Medulla oblongata (tissue), 1 donor: ENCODE measurements at regions not wholly inside any gene's neighbourhood (a gene's known extent, or its start where the extent isn't known, plus 50 kb on each side); places are given as distances from the start of the nearest gene placed in this dataset.

Experiments used
- DNase-seq: peaks from one replicate; pipeline ENCODE4 v3.0.0-alpha.2; 2015; ENCODE audit errors: extremely low spot score

GRCh38 chr2:5236249-5236648 lies 455.9 kb upstream of the SOX11 start:
- DNase-seq: peak; percentile 49

GRCh38 chr2:5242751-5243150 lies 449.4 kb upstream of the SOX11 start:
- no peak for DNase-seq

DNA sequence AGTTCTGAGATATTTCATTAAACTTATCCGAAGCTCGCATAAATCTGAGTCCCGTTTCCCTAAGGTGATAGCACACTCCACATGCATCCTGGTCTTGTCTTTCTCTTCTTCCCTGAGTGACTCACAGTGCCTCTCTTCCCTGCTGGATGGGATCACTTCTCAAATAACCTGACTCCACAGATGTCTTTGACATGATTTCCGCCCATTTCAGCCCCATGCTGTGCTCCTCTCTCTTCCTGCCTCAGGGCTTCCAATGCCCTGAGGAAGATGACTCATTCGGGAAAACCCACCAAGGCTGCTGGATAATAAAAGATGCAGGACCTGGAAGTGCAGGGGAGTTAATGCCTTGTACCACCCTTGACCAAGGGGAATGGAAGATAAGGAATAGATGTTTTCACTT lies 441.7 kb upstream of the SOX11 start:
- DNase-seq: no peak

GRCh38 chr2:5253263-5253662 lies 438.9 kb upstream of the SOX11 start:
- no peak for DNase-seq

DNA sequence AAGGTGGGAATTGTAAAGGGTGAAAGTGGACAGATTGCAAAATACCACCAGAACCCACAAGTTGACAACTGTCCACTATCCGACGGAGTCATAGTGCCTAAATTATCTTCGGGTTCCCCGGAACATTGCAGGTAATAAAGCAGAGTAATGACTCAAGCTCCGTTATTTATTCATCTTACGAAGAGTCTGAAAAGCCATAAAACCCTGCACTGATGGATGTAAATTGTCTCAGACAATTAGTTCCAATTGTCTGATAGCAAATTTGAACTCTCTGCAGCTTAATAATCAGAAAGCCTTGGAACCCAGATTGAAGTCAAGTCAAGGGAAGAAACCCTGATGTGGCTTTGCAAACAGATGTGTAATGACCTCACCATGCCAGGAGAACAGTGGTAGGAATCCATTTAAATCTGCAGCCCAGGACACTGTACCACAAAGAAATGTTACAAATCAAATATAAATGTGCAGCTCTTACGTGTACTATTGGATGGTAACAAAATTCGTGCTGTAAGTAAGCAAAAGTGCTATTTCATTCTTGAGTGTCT lies 437.3 kb upstream of the SOX11 start:
- no peak for DNase-seq

GRCh38 chr2:5263291-5263690 lies 428.9 kb upstream of the SOX11 start:
- no peak for DNase-seq

DNA sequence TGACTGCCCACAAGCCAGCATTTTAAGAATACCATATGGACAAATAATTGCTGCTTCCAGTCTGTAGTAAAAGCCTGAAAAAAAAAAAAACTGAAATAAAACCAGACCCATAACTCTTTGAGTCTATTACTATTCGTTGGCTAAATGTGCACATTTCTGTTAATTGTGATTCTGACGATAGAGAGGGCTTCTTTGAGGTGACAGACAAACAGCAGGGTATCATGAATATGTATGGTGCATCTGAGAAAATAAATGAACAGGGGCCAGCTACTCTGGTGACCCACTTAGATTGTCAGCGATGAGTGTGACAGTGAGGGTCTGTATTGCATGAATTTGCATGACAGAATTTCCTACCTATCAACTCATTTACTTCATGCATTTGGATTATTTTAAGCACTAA lies 427.8 kb upstream of the SOX11 start:
- DNase-seq: no peak

- no peak for DNase-seq
Measured at GRCh38 chr2:5285061-5285460, 407.1 kb upstream of the SOX11 start.

DNA sequence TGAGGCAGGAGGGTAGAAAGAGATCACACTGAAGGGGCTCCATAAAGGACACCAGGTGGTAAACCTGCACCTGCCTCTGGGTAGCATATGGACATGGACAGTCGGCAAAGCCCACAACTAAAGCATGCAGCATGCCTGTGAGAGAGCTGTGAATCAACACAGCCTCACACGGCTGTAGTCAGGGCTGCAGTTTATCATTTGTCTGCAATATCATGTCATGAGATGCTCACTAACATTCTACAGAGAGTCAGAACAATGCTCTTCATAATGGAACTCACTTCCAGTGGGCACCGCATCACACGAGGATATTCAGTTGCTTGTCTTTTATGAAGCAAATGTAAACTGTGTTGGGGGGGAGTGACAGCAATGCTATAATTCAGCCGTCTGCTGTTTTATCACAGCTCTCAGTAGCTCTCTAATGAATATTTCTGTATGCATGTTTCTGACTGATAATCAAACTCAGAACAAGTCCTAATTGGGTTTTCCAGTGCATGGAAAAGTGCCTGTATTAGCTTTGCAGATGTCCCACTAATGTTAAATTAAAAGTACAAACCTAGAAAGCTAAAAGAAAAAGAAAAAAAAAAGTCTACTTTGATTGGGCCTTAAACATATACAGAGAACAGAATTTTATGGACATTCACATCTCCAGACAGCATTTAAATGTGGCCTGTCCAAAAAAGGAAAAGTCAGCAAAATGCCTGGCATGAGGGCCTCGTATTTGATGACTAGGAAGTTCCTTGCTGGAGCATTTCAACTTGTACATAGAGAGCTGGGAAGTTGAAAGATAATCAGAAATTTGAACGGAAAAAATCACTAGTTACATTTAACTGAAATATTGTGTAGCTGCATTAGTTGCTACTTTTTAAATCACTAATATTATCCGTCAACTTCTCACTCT lies 406.1 kb upstream of the SOX11 start:
- DNase-seq: no peak

GRCh38 chr2:5287558-5288334 lies 404.4 kb upstream of the SOX11 start:
- peak; percentile 17 for DNase-seq

DNA sequence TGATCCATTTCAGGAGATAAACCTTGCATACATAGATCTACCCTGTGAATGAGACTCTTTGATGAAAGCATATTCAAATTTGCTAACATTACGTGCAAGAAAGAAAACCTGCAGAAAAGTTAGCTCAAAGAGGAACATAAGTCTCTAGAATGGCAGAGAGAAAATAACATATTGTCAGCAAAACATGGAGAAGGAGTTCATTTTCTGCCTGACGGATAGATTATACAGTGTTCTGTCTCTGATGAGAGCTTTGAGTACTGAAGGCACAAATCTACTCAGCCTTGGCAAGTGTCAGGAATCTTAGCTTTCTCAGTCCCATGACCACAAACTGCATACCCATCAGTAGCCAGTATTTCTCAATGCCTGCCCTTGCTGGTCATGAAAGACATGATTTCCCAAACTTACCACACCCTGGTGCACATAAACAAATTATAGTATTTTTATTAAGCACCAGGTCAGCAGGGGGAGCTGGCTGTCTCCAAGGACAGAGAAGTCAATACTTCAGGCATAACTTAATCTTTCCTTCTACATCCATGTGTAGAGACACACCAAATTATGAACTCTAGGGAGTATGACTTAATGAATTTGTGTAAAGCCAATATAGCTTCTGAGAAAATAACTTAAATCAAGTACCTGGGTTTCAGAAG lies 401.2 kb upstream of the SOX11 start:
- DNase-seq: peak; percentile 3

GRCh38 chr2:5304640-5305039 lies 387.5 kb upstream of the SOX11 start:
- no peak for DNase-seq

GRCh38 chr2:5315041-5315440 lies 377.1 kb upstream of the SOX11 start:
- no peak for DNase-seq

- DNase-seq: no peak
Measured at GRCh38 chr2:5315512-5315911, 376.7 kb upstream of the SOX11 start.

DNA sequence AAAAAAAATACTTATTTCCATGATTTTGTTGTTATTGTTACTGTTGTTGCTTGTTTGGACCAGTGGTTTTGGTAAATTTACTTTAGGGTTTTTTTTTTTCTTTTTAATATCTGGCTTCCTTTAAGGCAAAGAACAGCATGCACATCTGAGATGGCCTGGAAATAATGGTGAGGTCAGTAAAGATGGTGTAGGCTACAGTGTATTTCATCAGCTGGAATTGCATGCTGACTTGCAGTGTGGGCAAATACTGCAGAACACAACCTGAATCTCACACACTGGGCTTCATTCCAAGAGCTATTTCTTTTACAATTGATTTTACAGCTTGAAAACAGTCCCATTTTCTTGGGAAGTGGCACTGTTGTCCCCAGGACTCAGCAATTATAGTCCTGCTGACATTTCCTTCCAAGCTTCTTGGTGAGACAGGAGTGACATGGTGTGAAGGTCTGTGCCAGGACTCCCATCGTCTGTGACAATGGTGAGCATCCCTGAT lies 376.1 kb upstream of the SOX11 start:
- no peak for DNase-seq

DNA sequence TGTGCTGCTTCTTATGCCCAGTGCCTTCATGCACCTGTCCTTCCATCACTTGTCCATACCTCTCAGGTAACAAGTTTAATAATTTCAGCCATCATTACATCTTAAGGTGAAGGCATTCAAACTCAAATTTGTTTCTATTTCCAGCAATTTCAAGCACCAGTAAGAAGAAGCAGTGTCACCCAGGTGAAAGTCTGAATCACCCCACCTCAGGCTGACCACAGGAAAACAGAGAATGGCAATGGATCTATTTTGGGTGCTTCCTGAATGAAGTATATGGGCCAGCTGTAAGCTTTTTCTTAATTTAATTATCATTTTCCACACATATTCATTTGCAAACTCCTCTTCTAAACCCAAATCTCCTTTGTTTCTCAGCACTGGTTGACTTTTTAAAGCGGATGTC lies 372.7 kb upstream of the SOX11 start:
- no peak for DNase-seq

- no peak for DNase-seq
Measured at GRCh38 chr2:5322396-5322795, 369.8 kb upstream of the SOX11 start.

- no peak for DNase-seq
Measured at GRCh38 chr2:5325523-5325922, 366.7 kb upstream of the SOX11 start.

DNA sequence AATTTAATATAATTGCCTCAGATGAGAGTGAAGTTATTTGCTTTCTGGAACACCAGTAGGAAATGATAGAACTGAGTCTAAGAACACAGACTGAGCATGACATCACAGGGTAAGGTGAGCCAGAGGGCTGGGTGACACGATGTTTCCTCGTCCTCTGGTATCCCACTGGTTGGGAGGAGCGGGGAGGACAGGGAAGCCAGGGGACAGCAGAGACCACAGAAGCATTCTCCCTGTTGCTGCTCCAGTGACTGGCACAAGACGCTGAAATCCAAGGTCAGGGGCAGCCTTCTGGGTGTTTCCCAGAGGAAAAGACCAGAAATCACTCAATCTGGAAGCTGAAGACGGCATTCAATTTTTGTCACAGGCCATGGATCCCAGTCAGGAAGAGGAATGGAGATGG lies 363.4 kb upstream of the SOX11 start:
- DNase-seq: no peak

GRCh38 chr2:5329763-5330162 lies 362.4 kb upstream of the SOX11 start:
- no peak for DNase-seq

GRCh38 chr2:5330961-5331360 lies 361.2 kb upstream of the SOX11 start:
- no peak for DNase-seq

GRCh38 chr2:5332925-5333324 lies 359.3 kb upstream of the SOX11 start:
- no peak for DNase-seq
